A549 (cell line): ENCODE measurements at regions not wholly inside any gene's neighbourhood (a gene's known extent, or its start where the extent isn't known, plus 50 kb on each side); places are given as distances from the start of the nearest gene placed in this dataset.

Experiments
- CBX2 ChIP-seq: fragments of 200-600 bp; sonication (generic); IDR thresholded peaks from 2 replicates; pipeline ENCODE4 v1.6.1; 2016; ENCODE audit warnings: low read depth, mild to moderate bottlenecking, borderline replicate concordance
- EP300 ChIP-seq, 2 experiments: fragments of >200 bp; sonication (Bioruptor Twin); formaldehyde crosslinking; IDR thresholded peaks; 2 replicates in 1 of 2; 3 replicates in 1 of 2; pipeline ENCODE4 v1.6.1; 2016 to 2017
- ESRRA ChIP-seq: fragments of 150-350 bp; IDR thresholded peaks from 2 replicates; pipeline ENCODE4 v1.6.1; 2014; ENCODE audit warnings: mild to moderate bottlenecking, low read length, borderline replicate concordance
- POLR2A ChIP-seq: IDR thresholded peaks from 2 replicates; pipeline ENCODE4 v1.6.1; 2012; ENCODE audit warnings: mild to moderate bottlenecking, low read length
- RAD21 ChIP-seq, 2 experiments: fragments of >200 bp in 1 of 2; sonication (Bioruptor Twin) in 1 of 2; formaldehyde crosslinking in 1 of 2; IDR thresholded peaks in 1 of 2; conservative IDR thresholded peaks in 1 of 2; 2 replicates in 1 of 2; 3 replicates in 1 of 2; pipeline ENCODE4 v1.6.1; 2012 to 2018; ENCODE audit warnings: inconsistent platforms in 1 of 2
- TF ChIP-seq, protein P1 (sequence below): fragments of >200 bp; sonication (Bioruptor Twin); formaldehyde crosslinking; IDR thresholded peaks from 3 replicates; pipeline ENCODE4 v1.5.1; 2016
- TF ChIP-seq, protein P2 (sequence below): fragments of 450-650 bp; IDR thresholded peaks from 2 replicates; pipeline ENCODE4 v1.6.1; 2014; ENCODE audit warnings: antibody characterized with exemption
- TF ChIP-seq, protein P3 (sequence below): IDR thresholded peaks from 2 replicates; pipeline ENCODE4 v1.6.1; 2012; ENCODE audit warnings: low read depth, borderline replicate concordance

DNA sequence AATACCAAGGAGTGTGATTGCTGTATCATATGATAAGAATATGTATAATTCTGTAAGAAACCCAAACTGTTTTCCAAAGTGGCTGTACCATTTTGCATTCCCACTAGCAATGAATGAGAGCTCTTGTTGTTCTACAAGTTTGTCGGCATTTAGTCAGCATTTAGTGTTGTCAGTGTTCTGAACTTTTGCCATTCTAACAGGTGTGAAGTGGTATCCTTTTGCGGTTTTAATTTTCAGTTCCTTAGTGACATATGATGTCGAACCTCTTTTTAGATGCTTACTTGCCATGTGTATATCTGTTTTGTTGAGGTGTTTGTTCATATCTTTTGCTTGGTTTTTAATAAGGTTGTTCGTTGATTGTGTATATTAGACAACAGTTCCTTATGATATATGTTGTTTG, 296.3 kb upstream of the IZUMO3 start:
- no peak for TF ChIP-seq CBX2
- TF ChIP-seq, protein P1, sequence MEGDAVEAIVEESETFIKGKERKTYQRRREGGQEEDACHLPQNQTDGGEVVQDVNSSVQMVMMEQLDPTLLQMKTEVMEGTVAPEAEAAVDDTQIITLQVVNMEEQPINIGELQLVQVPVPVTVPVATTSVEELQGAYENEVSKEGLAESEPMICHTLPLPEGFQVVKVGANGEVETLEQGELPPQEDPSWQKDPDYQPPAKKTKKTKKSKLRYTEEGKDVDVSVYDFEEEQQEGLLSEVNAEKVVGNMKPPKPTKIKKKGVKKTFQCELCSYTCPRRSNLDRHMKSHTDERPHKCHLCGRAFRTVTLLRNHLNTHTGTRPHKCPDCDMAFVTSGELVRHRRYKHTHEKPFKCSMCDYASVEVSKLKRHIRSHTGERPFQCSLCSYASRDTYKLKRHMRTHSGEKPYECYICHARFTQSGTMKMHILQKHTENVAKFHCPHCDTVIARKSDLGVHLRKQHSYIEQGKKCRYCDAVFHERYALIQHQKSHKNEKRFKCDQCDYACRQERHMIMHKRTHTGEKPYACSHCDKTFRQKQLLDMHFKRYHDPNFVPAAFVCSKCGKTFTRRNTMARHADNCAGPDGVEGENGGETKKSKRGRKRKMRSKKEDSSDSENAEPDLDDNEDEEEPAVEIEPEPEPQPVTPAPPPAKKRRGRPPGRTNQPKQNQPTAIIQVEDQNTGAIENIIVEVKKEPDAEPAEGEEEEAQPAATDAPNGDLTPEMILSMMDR = no peak
- TF ChIP-seq POLR2A = no peak
- TF ChIP-seq RAD21 (conservative IDR thresholded peaks at IDR 0.05 in 1 of 2, IDR thresholded peaks at IDR 0.05 in 1 of 2) = no peak
- TF ChIP-seq, protein P2, sequence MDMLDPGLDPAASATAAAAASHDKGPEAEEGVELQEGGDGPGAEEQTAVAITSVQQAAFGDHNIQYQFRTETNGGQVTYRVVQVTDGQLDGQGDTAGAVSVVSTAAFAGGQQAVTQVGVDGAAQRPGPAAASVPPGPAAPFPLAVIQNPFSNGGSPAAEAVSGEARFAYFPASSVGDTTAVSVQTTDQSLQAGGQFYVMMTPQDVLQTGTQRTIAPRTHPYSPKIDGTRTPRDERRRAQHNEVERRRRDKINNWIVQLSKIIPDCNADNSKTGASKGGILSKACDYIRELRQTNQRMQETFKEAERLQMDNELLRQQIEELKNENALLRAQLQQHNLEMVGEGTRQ = no peak
- no peak for TF ChIP-seq ESRRA
- TF ChIP-seq EP300 (IDR thresholded peaks at IDR 0.05) = no peak
- TF ChIP-seq, protein P3, sequence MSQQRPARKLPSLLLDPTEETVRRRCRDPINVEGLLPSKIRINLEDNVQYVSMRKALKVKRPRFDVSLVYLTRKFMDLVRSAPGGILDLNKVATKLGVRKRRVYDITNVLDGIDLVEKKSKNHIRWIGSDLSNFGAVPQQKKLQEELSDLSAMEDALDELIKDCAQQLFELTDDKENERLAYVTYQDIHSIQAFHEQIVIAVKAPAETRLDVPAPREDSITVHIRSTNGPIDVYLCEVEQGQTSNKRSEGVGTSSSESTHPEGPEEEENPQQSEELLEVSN = no peak
